ENCODE measurements at regions not wholly inside any gene's neighbourhood (a gene's known extent, or its start where the extent isn't known, plus 50 kb on each side); places are given as distances from the start of the nearest gene placed in this dataset.

GRCh38 chr16:73998707-73999106 is 297.9 kb upstream of the PSMD7 start:
- ATAC-seq: no peak
- H3K9me2 ChIP-seq (ENCODE audit: insufficient read depth): no peaks in the 10 kb centered on the region
- Mint-ChIP-seq H3K9me3 (peaks cover 8% of the 10 kb centered on the region), H3K27me3 (ENCODE audit: insufficient read depth, low read depth, poor library complexity) (no peaks in the 10 kb centered on the region), H3K4me1 (no peaks in the 10 kb centered on the region), H3K27ac (no peak overlapping the region), H3K4me3 (no peak overlapping the region), H3K36me3 (ENCODE audit: low read depth) (peaks cover 3% of the 10 kb centered on the region; the same call in 2 of the 3 replicates)
- no peaks in the 10 kb centered on the region for H4K20me1 ChIP-seq (replicated peaks; ENCODE audit: insufficient read depth)
- no peak for DNase-seq (ENCODE audit: low spot score)
- H3K27me3 ChIP-seq (ENCODE audit: insufficient read depth): no peaks in the 10 kb centered on the region
- no peaks in the 10 kb centered on the region for H3F3A ChIP-seq (replicated peaks; ENCODE audit: low read depth)
- no peaks in the 10 kb centered on the region for H3K4me1 ChIP-seq (ENCODE audit: insufficient read depth)
- no peak overlapping the region for H2AFZ ChIP-seq
- H3K4me2 ChIP-seq: no peak overlapping the region
- H3K27ac ChIP-seq (ENCODE audit: low read depth): no peak overlapping the region
- TF ChIP-seq JUNB (IDR thresholded peaks at IDR 0.05; ENCODE audit: unreplicated experiment): no peak
- TF ChIP-seq ZNF114 (CRISPR knock-in tag; IDR thresholded peaks at IDR 0.05): no peak
- TF ChIP-seq EZH2 (IDR thresholded peaks at IDR 0.05; ENCODE audit: low read depth, unreplicated experiment): no peak
- no peak for TF ChIP-seq CREB1 (CRISPR knock-in tag; IDR thresholded peaks at IDR 0.05; ENCODE audit: low read depth)
- TF ChIP-seq, protein P1, sequence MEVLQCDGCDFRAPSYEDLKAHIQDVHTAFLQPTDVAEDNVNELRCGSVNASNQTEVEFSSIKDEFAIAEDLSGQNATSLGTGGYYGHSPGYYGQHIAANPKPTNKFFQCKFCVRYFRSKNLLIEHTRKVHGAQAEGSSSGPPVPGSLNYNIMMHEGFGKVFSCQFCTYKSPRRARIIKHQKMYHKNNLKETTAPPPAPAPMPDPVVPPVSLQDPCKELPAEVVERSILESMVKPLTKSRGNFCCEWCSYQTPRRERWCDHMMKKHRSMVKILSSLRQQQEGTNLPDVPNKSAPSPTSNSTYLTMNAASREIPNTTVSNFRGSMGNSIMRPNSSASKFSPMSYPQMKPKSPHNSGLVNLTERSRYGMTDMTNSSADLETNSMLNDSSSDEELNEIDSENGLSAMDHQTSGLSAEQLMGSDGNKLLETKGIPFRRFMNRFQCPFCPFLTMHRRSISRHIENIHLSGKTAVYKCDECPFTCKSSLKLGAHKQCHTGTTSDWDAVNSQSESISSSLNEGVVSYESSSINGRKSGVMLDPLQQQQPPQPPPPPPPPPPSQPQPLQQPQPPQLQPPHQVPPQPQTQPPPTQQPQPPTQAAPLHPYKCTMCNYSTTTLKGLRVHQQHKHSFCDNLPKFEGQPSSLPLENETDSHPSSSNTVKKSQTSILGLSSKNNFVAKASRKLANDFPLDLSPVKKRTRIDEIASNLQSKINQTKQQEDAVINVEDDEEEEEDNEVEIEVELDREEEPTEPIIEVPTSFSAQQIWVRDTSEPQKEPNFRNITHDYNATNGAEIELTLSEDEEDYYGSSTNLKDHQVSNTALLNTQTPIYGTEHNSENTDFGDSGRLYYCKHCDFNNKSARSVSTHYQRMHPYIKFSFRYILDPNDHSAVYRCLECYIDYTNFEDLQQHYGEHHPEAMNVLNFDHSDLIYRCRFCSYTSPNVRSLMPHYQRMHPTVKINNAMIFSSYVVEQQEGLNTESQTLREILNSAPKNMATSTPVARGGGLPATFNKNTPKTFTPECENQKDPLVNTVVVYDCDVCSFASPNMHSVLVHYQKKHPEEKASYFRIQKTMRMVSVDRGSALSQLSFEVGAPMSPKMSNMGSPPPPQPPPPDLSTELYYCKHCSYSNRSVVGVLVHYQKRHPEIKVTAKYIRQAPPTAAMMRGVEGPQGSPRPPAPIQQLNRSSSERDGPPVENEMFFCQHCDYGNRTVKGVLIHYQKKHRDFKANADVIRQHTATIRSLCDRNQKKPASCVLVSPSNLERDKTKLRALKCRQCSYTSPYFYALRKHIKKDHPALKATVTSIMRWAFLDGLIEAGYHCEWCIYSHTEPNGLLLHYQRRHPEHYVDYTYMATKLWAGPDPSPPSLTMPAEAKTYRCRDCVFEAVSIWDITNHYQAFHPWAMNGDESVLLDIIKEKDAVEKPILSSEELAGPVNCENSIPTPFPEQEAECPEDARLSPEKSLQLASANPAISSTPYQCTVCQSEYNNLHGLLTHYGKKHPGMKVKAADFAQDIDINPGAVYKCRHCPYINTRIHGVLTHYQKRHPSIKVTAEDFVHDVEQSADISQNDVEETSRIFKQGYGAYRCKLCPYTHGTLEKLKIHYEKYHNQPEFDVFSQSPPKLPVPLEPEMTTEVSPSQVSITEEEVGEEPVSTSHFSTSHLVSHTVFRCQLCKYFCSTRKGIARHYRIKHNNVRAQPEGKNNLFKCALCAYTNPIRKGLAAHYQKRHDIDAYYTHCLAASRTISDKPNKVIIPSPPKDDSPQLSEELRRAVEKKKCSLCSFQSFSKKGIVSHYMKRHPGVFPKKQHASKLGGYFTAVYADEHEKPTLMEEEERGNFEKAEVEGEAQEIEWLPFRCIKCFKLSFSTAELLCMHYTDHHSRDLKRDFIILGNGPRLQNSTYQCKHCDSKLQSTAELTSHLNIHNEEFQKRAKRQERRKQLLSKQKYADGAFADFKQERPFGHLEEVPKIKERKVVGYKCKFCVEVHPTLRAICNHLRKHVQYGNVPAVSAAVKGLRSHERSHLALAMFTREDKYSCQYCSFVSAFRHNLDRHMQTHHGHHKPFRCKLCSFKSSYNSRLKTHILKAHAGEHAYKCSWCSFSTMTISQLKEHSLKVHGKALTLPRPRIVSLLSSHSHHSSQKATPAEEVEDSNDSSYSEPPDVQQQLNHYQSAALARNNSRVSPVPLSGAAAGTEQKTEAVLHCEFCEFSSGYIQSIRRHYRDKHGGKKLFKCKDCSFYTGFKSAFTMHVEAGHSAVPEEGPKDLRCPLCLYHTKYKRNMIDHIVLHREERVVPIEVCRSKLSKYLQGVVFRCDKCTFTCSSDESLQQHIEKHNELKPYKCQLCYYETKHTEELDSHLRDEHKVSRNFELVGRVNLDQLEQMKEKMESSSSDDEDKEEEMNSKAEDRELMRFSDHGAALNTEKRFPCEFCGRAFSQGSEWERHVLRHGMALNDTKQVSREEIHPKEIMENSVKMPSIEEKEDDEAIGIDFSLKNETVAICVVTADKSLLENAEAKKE (CRISPR knock-in tag; IDR thresholded peaks at IDR 0.05): no peak
- no peak for TF ChIP-seq CTCF (conservative IDR thresholded peaks at IDR 0.05; ENCODE audit: low read depth in 2 of 2)
- no peak for TF ChIP-seq NANOG (IDR thresholded peaks at IDR 0.05; ENCODE audit: borderline replicate concordance)
- TF ChIP-seq ZNF331 (CRISPR knock-in tag; IDR thresholded peaks at IDR 0.05; ENCODE audit: low read depth): no peak
- TF ChIP-seq, protein P2, sequence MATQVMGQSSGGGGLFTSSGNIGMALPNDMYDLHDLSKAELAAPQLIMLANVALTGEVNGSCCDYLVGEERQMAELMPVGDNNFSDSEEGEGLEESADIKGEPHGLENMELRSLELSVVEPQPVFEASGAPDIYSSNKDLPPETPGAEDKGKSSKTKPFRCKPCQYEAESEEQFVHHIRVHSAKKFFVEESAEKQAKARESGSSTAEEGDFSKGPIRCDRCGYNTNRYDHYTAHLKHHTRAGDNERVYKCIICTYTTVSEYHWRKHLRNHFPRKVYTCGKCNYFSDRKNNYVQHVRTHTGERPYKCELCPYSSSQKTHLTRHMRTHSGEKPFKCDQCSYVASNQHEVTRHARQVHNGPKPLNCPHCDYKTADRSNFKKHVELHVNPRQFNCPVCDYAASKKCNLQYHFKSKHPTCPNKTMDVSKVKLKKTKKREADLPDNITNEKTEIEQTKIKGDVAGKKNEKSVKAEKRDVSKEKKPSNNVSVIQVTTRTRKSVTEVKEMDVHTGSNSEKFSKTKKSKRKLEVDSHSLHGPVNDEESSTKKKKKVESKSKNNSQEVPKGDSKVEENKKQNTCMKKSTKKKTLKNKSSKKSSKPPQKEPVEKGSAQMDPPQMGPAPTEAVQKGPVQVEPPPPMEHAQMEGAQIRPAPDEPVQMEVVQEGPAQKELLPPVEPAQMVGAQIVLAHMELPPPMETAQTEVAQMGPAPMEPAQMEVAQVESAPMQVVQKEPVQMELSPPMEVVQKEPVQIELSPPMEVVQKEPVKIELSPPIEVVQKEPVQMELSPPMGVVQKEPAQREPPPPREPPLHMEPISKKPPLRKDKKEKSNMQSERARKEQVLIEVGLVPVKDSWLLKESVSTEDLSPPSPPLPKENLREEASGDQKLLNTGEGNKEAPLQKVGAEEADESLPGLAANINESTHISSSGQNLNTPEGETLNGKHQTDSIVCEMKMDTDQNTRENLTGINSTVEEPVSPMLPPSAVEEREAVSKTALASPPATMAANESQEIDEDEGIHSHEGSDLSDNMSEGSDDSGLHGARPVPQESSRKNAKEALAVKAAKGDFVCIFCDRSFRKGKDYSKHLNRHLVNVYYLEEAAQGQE (IDR thresholded peaks at IDR 0.05; ENCODE audit: unreplicated experiment): no peak
- TF ChIP-seq POLR2AphosphoS5 (IDR thresholded peaks at IDR 0.05; ENCODE audit: low read depth): no peak
- TF ChIP-seq STAT1 (IDR thresholded peaks at IDR 0.05; ENCODE audit: unreplicated experiment): no peak
- TF ChIP-seq EZH2phosphoT487 (IDR thresholded peaks at IDR 0.05; ENCODE audit: unreplicated experiment): no peak
- no peak for TF ChIP-seq ETS1 (IDR thresholded peaks at IDR 0.05)
- no peak overlapping the region for H3K4me3 ChIP-seq
- H3K36me3 ChIP-seq (ENCODE audit: insufficient read depth): no peaks in the 10 kb centered on the region
- no peaks in the 10 kb centered on the region for H3K79me2 ChIP-seq (replicated peaks; ENCODE audit: insufficient read depth)
